K562 (cell line): ENCODE measurements at regions not wholly inside any gene's neighbourhood (a gene's known extent, or its start where the extent isn't known, plus 50 kb on each side); places are given as distances from the start of the nearest gene placed in this dataset.

ENCODE experiments used
- ATAC-seq: fragments of 200-7000 bp; cut with Tn5 transposase; 3 replicates; pipeline ENCODE4 v1.9.1; 2020; ENCODE audit warnings: moderate library complexity
- BruUV-seq: library from RNA; stranded (reverse); fragments of 400-500 nt; replicated peaks from 2 replicates; lab custom pipeline; 2021; lab: Mats Ljungman, UMichigan
- CTCF ChIA-PET: fragments of 300-600 bp; formaldehyde crosslinking; extraction: SDS; loops from one replicate; lab custom pipeline; 2021; ENCODE audit warnings: low intra/inter-chr PET ratio; lab: Yijun Ruan, JAX
- POLR2A ChIA-PET: fragments of 300-600, 350-650 bp; sonication (Branson Sonifier 250); formaldehyde crosslinking; extraction: SDS; loops from one replicate; lab custom pipeline; 2021; ENCODE audit warnings: antibody characterized with exemption, inconsistent platforms; lab: Yijun Ruan, JAX
- DNase-seq, 4 experiments: peaks; one replicate each; pipeline versions ENCODE4 v3.0.0 to v3.0.0-alpha.2; 2011 to 2018; ENCODE audit warnings: low spot score in 3 of 4, mixed read lengths in 3 of 4; ENCODE audit errors: extremely low read depth in 1 of 4
- FAIRE-seq: peaks from 2 replicates; lab custom pipeline; 2011; peaks lifted over from hg19 to GRCh38; lab: Jason Lieb, UNC
- H2AFZ ChIP-seq: 2 replicates; pipeline ENCODE4 v1.6.0; 2011; ENCODE audit warnings: low read depth, low read length, control low read depth, inconsistent platforms
- H3K27ac ChIP-seq: fragments of 200-600 bp; 3 replicates; pipeline ENCODE4 v1.8.0; 2011; ENCODE audit warnings: low read depth, mild to moderate bottlenecking, control low read depth, inconsistent platforms, low read length, moderate library complexity, mixed read lengths; ENCODE audit errors: extremely low read depth
- H3K27me3 ChIP-seq, 2 experiments: fragments of 300-600 bp in 1 of 2; 2 replicates in 1 of 2; 3 replicates in 1 of 2; pipeline versions ENCODE4 v1.6.0 to v1.8.0; 2011; ENCODE audit warnings: inconsistent platforms in 2 of 2, low read length in 2 of 2, mild to moderate bottlenecking in 1 of 2, mixed read lengths in 1 of 2, moderate library complexity in 1 of 2; ENCODE audit not compliant: control insufficient read depth in 2 of 2, insufficient read depth in 2 of 2
- H3K36me3 ChIP-seq: fragments of 300-600 bp; 3 replicates; pipeline ENCODE4 v1.8.0; 2011; ENCODE audit warnings: mild to moderate bottlenecking, low read length, inconsistent platforms; ENCODE audit not compliant: control insufficient read depth, insufficient read depth
- H3K4me1 ChIP-seq, 2 experiments: fragments of 200-600 bp in 1 of 2; replicated peaks in 1 of 2; 2 replicates in 1 of 2; 3 replicates in 1 of 2; pipeline versions ENCODE4 v1.5.1 to v1.8.0; 2011; ENCODE audit warnings: inconsistent platforms in 2 of 2, low read length in 2 of 2, mild to moderate bottlenecking in 1 of 2, mixed read lengths in 1 of 2, moderate library complexity in 1 of 2; ENCODE audit not compliant: control insufficient read depth in 2 of 2, insufficient read depth in 2 of 2
- H3K4me2 ChIP-seq: 2 replicates; pipeline ENCODE4 v1.6.1; 2011; ENCODE audit warnings: low read length, control low read depth, inconsistent platforms, mixed read lengths; ENCODE audit not compliant: insufficient read depth
- H3K4me3 ChIP-seq: fragments of 200-600 bp; sonication (generic), shearing (Covaris generic); 2 replicates; pipeline ENCODE4 v1.5.1; 2016; ENCODE audit warnings: control low read depth, inconsistent platforms
- H3K79me2 ChIP-seq: fragments of 200-600 bp; 3 replicates; pipeline ENCODE4 v1.8.0; 2011; ENCODE audit warnings: low read length, inconsistent platforms; ENCODE audit not compliant: control insufficient read depth, insufficient read depth
- H3K9ac ChIP-seq, 2 experiments: 2 replicates each; pipeline versions ENCODE4 v1.6.0 to v1.6.1; 2011; ENCODE audit warnings: low read depth in 2 of 2, low read length in 2 of 2, control low read depth in 1 of 2, inconsistent platforms in 1 of 2, mild to moderate bottlenecking in 1 of 2, mixed read lengths in 1 of 2; ENCODE audit not compliant: insufficient read depth in 1 of 2
- H3K9me1 ChIP-seq: one replicate; pipeline ENCODE4 v1.6.0; 2011; ENCODE audit warnings: inconsistent platforms, mild to moderate bottlenecking, low read length, moderate library complexity; ENCODE audit not compliant: control insufficient read depth, insufficient read depth
- H3K9me3 ChIP-seq: replicated peaks from 2 replicates; pipeline ENCODE4 v1.5.1; 2011; ENCODE audit warnings: low read depth, low read length, inconsistent platforms; ENCODE audit not compliant: control insufficient read depth, insufficient read depth
- H4K20me1 ChIP-seq: replicated peaks from 2 replicates; pipeline ENCODE4 v1.6.1; 2011; ENCODE audit warnings: low read length, inconsistent platforms, mixed read lengths; ENCODE audit not compliant: control insufficient read depth, insufficient read depth
- CREB1 ChIP-seq, 2 experiments: sonication (generic) in 1 of 2; formaldehyde crosslinking in 1 of 2; IDR thresholded peaks; 2 replicates each; pipeline versions ENCODE4 v1.6.1 to v1.8.0; 2012 to 2022; ENCODE audit warnings: inconsistent platforms in 1 of 2, mild to moderate bottlenecking in 1 of 2, missing genetic modification reagents in 1 of 2, moderate library complexity in 1 of 2
- FOSL1 ChIP-seq: fragments of 200-800 bp; sonication (Bioruptor generic); conservative IDR thresholded peaks from 2 replicates; pipeline ENCODE4 v1.6.1; 2016; ENCODE audit warnings: missing genetic modification characterization, missing compliant biosample characterization
- KDM1A ChIP-seq, 2 experiments: fragments of 450-650 bp; IDR thresholded peaks; 2 replicates each; pipeline ENCODE4 v1.6.1; 2016; ENCODE audit warnings: mild to moderate bottlenecking in 2 of 2
- NFRKB ChIP-seq: fragments of 450-650 bp; IDR thresholded peaks from 2 replicates; pipeline ENCODE4 v1.6.1; 2016; ENCODE audit warnings: low read depth
- RFX5 ChIP-seq: IDR thresholded peaks from 2 replicates; pipeline ENCODE4 v1.6.1; 2011; ENCODE audit warnings: low read depth, mild to moderate bottlenecking, improper control_type of control experiment, low read length
- SOX6 ChIP-seq: fragments of 450-650 bp; IDR thresholded peaks from 2 replicates; pipeline ENCODE4 v1.6.1; 2014; ENCODE audit warnings: mild to moderate bottlenecking
- ZC3H4 ChIP-seq: sonication (generic); formaldehyde crosslinking; IDR thresholded peaks from 2 replicates; pipeline ENCODE4 v1.9.0; 2021; ENCODE audit warnings: missing genetic modification reagents, borderline replicate concordance
- ZNF263 ChIP-seq: sonication (generic); formaldehyde crosslinking; IDR thresholded peaks from 2 replicates; pipeline ENCODE4 v1.8.0; 2022; ENCODE audit warnings: mild to moderate bottlenecking, missing genetic modification reagents, borderline replicate concordance
- WGBS: fragments of 100-300 bp; shearing (Covaris generic); methylation state at CpG from one replicate; pipeline ENCODE4 v1.1.6; 2016; ENCODE audit warnings: low coverage, mixed read lengths; ENCODE audit not compliant: insufficient coverage; ENCODE audit errors: missing lambda C conversion rate; 5-methylcytosine and 5-hydroxymethylcytosine counted together
- in situ Hi-C: fragments of 300-500 bp; cut with MboI; formaldehyde crosslinking; loops from 4 replicates; pipeline ENCODE4 v1.15.0; 2018; ENCODE audit warnings: inconsistent platforms, mixed read lengths
- intact Hi-C: fragments of 100-400 bp; cut with micrococcal nuclease; formaldehyde crosslinking; loops from 2 replicates; pipeline ENCODE4 v1.14.2; 2022
- TF ChIP-seq, protein P1 (sequence below): sonication (generic); formaldehyde crosslinking; IDR thresholded peaks from 2 replicates; pipeline ENCODE4 v1.8.0; 2022; ENCODE audit warnings: mild to moderate bottlenecking, missing genetic modification reagents

DNA sequence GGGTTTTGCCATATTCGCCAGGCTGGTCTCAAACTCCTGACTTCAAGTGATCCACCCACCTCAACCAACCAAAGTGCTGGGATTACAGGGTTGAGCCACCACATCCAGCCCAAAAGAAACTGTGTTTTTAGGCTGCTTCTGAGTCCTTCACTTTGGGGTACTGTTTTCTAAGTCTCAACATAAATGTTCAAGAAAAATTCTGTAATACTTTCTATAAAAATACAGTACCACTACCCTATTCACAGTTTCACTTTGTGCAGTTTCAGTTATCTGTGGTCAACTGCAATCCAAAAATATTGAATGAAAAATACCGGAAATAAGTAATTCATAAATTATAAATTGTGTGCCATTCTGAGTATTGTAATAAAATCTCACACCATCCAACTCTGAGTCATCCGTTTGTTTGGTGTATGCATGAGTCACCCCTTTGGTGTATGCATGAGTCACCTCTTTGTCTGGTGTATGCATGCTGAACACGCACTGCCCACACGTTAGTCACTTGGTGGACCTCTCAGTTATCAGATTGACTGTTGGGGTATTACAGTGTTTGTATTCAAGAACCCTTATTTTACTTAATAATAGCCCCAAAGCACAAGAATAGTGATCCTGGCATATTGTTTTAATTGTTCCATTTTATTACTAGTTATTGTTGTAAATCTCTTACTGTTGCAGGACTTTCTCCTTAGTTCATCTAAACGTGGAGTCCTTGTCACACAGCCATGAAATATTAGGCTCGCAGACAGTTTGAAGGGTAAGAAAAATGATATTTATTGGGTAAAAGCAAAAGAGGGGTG lies 190.2 kb downstream of the FSCB start (continued):
- TF ChIP-seq, protein P1, sequence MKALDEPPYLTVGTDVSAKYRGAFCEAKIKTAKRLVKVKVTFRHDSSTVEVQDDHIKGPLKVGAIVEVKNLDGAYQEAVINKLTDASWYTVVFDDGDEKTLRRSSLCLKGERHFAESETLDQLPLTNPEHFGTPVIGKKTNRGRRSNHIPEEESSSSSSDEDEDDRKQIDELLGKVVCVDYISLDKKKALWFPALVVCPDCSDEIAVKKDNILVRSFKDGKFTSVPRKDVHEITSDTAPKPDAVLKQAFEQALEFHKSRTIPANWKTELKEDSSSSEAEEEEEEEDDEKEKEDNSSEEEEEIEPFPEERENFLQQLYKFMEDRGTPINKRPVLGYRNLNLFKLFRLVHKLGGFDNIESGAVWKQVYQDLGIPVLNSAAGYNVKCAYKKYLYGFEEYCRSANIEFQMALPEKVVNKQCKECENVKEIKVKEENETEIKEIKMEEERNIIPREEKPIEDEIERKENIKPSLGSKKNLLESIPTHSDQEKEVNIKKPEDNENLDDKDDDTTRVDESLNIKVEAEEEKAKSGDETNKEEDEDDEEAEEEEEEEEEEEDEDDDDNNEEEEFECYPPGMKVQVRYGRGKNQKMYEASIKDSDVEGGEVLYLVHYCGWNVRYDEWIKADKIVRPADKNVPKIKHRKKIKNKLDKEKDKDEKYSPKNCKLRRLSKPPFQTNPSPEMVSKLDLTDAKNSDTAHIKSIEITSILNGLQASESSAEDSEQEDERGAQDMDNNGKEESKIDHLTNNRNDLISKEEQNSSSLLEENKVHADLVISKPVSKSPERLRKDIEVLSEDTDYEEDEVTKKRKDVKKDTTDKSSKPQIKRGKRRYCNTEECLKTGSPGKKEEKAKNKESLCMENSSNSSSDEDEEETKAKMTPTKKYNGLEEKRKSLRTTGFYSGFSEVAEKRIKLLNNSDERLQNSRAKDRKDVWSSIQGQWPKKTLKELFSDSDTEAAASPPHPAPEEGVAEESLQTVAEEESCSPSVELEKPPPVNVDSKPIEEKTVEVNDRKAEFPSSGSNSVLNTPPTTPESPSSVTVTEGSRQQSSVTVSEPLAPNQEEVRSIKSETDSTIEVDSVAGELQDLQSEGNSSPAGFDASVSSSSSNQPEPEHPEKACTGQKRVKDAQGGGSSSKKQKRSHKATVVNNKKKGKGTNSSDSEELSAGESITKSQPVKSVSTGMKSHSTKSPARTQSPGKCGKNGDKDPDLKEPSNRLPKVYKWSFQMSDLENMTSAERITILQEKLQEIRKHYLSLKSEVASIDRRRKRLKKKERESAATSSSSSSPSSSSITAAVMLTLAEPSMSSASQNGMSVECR (CRISPR knock-in tag) = no peak
- TF ChIP-seq NFRKB (no peak), CREB1 (IDR thresholded peaks at IDR 0.05) (no peak), CREB1 (CRISPR knock-in tag; IDR thresholded peaks at IDR 0.05) (0 out of 2 replicates have a peak, but pooled peaks have one; percentile 21), FOSL1 (tag) (peak; percentile 100), SOX6 (peak; percentile 89), KDM1A (IDR thresholded peaks at IDR 0.05) (no peak)

DNA sequence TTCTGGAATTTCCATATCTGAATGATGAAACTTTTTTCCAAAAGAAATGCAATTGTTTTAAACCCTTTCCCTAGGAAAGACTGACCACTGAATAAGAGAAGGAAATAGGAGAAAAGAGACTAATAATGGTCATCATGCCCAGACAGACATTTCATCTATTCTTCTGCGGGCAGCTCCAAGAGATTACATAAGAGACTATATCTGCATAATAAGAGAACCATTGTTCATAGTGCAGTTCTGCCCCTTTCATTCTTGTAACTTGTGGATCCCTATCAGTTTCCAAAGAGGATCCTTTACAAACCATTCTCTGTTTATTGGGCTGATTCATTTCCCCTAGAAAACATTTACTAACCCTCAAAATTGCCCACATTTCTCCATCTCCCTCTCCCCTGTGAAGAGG lies 197.8 kb downstream of the FSCB start:
- in situ Hi-C loops (no loop called here), intact Hi-C loops (no loop called here)
- 0% methylated on average over 1 of the region's 1 CpG for WGBS
- H3K79me2 ChIP-seq = no peaks in the 10 kb centered on the region
- BruUV-seq = no TSS peak
- ChIA-PET POLR2A (no interaction called here), CTCF (no interaction called here)
- no peak for DNase-seq
- H3K27me3 ChIP-seq = no peaks in the 10 kb centered on the region
- no peaks in the 10 kb centered on the region for H3K36me3 ChIP-seq
- FAIRE-seq = no peak
- H4K20me1 ChIP-seq = no peaks in the 10 kb centered on the region
- no peak for ATAC-seq
- no peak overlapping the region for H2AFZ ChIP-seq
- no peak overlapping the region for H3K9ac ChIP-seq
- no peak overlapping the region for H3K27ac ChIP-seq
- H3K9me1 ChIP-seq = no peaks in the 10 kb centered on the region
- H3K9me3 ChIP-seq = no peaks in the 10 kb centered on the region
- H3K4me2 ChIP-seq = no peak overlapping the region
- H3K4me3 ChIP-seq = no peak overlapping the region
- no peaks in the 10 kb centered on the region for H3K4me1 ChIP-seq
- TF ChIP-seq ZNF263 (CRISPR knock-in tag) (no peak), RFX5 (no peak), ZC3H4 (CRISPR knock-in tag) (no peak)
